G401 (cell line): ENCODE measurements at regions not wholly inside any gene's neighbourhood (a gene's known extent, or its start where the extent isn't known, plus 50 kb on each side); places are given as distances from the start of the nearest gene placed in this dataset.

ENCODE experiments used
- DNase-seq: peaks from one replicate; pipeline ENCODE4 v3.0.0-alpha.2; 2015; ENCODE audit warnings: low spot score
- in situ Hi-C: cut with HindIII; loops from 2 replicates; pipeline ENCODE4 v1.10.0; 2016; ENCODE audit warnings: low sequenced_read_pairs, mixed read lengths

DNA sequence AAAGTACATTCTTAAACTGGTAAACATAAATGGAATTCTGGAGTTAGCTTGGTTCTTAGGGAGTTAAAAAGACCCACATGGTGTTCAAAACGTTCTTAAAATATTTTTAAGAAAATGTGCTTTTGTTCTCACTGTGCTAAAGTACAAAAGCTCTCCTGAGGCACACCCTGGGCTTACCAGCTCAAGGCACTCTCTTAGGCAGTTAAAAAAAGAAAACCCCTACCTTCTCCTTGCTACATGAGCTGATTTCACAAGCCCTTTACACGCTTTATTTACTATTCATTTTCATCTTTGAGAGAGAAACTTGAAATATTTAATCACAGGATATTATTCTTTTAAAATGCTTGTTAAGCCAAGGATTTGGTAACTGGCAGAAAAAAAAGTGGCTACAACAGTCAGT is 723.3 kb upstream of the GRAMD2B start:
- in situ Hi-C loops: no loop called here
- DNase-seq: no peak

DNA sequence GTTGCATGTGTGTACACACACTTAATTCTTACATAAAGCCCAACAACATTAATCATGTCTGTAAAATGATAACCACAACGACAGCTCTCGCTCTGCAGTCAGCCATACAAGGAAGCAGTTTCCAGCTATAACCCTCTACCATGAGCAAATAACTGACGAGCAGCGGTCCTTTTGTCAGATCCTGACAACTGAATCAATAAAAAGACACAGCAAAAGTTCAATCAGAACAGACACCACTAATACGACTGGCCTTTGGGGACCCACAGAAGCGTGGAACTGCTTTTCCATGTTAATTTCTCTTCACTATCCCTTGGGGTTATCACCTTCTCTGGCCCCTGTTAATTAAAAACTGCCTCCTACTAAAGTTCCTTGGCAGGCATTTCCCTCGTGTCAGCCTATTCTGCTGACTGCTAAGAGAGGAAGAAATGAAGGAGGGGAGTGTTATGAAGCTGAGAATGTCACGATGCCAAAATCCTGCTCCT is 722.8 kb upstream of the GRAMD2B start:
- in situ Hi-C loops: no loop called here
- no peak for DNase-seq

DNA sequence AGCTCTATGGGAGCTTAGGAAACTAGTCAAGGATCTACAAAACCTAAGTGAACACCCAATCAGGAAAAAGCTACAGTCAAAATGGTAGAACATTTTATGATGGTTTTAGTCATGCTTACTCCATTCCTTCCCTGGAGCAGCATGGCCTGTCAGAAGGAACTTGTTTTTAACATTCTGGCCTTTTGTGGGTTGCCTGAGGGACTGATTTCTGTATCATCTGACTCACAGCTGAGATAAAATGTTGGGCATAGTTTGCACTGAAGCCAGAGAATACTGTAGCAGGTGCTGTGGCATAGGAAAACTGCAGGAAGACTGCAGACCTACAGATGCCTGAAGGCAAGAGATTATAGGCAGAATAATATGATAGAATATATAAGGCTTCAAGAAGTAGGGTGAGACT is 719.6 kb upstream of the GRAMD2B start:
- in situ Hi-C loops: no loop called here
- DNase-seq: no peak

DNA sequence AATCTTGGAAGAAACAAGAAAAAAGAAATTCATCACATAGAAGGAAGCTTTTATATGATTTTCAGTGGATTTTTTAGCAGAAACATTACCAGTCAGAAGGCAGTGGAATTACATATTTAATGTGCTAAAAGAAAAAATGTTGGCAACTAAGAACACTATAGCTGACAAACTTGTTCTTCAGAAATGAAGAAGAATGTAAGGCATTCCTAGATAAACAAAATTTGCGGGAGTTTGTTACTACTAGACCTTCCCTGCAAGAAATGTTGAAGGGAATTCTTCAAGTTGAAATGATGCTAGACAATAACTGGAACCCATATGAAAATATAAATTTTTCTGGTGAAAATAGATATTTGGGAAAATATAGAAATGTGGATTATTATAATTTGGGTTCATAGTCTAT is 718.3 kb upstream of the GRAMD2B start:
- no peak for DNase-seq
- in situ Hi-C loops: no loop called here

DNA sequence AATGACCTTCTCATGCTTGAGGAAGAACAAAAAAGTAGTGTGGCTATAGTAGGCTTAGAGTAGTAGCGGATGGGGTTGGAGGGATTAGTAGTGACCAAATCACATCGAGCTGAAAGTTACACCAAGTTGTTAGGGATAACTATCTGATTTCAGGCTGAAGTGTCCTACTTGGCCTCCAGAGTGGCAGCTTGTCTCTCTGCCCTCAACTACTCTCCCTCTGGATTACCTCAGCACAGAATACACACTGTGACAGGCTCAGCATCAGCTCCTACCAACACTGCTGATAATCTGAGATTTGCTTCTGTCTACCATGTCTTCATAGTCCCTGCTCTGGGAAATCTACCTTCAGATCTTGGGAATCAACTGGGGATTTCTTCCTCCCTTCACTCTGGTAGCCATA is 714.6 kb upstream of the GRAMD2B start:
- in situ Hi-C loops: no loop called here
- DNase-seq: no peak

DNA sequence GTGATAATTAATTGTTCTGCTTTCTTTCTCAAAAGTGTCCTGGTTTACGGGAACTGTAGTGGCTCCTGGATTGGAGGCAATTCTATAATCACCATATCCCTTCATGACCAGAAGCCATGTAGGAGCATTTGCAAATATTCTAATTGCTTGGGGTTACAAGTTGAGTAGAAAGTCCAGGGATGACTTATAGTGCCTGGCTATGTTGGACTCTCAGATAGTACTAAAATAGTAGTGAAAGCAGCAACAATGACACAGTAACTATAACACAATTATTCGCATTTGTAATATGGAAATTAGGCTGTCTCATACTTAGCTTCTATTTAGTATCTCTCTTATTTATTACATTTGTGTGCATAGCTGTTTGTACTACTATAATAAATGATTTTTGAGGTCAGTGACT is 712.5 kb upstream of the GRAMD2B start:
- in situ Hi-C loops: no loop called here
- DNase-seq: no peak

DNA sequence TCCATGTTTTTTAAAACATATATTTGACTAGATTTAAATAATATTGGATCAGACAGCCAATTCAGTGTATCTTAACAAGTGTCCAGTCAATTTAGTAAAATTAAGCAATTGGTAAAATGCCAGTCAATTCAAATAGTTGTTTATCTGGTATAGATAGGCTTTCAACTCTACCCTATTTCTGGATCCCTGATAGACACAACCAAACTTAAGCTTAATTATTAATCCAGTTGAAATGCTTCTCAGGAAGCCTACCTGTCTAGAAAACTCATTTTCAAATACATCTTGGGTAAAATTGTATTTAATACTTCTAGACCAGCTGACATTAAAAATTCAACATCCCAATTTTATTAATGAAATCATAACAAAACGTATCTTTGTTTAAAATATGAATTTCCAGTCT is 710.8 kb upstream of the GRAMD2B start:
- in situ Hi-C loops: no loop called here
- DNase-seq: no peak

DNA sequence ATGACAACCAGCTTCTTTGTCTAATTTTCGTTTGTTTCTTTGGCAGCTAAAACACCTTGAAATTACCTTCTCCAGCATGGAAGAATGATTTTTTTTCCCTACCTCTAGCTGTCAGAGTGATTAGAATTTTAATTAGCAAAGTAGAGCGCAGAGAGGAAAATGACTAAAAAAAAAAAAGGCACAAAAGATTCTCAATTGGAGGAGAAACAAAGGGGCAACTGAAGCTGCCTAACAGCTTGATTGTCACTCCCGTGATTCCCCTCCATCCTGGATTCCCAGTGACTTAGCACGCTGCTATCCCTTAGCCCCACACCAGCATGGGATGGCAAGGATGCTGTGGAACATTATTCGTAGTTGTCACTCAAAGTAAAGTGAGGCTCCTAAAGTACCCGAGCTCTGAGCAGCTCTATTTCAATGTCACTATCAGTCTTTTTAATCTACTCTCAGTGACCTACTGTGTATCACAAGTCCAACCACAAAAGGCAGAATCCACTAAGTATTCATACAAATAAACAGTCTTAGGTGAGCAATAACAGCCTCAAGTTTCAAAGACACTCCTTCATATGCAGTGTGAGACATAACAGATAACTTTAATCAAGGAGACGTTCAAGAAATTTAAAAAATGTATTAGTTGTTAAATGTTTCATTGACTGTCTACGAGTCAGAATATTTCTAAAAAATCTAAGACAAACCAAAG is 710.0 kb upstream of the GRAMD2B start:
- in situ Hi-C loops: no loop called here
- DNase-seq: no peak

DNA sequence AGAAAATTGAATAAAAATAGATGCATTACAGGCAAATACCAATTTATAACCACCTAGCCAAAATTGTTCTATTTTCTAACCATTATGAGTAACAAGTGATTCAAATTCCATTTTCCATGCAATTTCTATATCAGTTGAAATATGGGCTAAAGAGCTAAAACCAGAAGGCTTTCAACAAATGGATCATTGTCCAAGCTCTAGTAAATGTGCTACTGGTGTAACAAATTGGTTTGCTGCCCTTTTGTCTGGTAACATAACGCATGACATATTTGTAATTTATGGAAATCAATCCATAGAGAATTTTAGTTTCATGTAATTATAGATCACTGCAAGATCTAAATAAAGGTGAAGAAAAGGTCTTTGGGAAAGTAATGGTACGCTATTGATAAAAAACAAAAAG is 708.0 kb upstream of the GRAMD2B start:
- in situ Hi-C loops: no loop called here
- no peak for DNase-seq

DNA sequence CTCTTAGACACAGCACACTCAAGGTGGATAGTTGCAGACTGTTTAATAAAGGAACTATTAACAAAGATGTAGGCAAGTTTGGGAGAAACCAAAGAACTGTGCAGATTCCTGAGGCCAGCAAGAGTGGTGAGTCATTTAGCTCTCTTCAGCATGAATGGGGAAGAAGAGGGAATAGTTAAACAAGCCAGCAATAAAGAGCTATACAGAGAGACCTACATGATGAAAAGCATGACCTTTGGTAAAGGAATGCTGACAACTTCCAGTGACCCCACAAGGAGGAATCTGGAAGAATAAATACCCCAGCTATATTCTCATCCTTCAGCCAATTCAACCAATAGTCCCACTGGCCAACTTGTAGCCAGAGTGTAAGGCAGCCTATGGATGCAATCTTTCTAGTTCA is 706.0 kb upstream of the GRAMD2B start:
- in situ Hi-C loops: no loop called here
- no peak for DNase-seq

DNA sequence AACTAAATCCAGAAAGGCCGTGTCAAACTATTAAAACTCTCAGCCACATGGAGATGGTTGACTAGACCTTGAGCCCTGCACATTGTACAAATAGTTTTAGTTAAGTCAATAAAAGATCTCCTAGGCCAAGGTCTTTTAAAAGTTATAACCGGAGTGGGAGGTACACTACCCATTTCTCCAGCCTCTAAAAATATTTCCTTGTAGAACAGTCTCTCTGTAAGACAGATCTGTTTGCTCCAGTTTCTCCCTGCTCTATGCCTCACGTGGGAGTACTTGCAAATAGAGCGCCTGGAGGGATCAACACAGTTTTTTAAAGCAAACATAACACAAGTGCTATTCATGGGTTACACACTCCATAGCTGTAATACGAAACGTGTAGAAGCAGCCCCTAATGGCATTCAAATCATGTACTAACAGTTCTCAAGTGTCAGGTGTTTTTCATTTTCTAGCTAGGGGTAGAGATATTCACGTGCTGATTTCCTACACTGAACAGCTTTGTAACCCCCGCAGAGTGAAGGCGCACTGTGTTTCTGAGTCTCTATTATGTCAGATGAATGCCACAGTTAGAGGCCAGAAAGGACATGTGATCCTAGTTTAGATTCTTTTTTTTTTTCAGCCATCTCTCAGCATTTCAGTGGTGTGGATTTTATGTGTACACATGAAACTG is 703.4 kb upstream of the GRAMD2B start:
- peak; percentile 28 for DNase-seq
- in situ Hi-C loops: no loop called here

DNA sequence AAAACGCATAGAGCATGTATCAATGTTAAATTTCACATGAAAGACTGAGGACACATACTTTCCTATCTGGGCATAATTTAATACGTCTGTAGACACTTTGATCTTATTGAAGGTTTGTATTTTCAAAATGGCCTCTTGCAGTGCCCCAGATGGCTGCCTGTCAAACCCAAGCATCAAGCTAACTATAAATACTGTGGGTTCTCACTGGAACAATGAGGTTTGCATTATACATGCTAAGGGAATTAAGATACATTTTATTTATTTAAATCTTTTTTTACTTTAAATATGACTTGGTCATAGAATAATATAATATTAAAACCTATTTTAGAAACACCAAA is 702.9 kb upstream of the GRAMD2B start:
- in situ Hi-C loops: no loop called here
- no peak for DNase-seq

DNA sequence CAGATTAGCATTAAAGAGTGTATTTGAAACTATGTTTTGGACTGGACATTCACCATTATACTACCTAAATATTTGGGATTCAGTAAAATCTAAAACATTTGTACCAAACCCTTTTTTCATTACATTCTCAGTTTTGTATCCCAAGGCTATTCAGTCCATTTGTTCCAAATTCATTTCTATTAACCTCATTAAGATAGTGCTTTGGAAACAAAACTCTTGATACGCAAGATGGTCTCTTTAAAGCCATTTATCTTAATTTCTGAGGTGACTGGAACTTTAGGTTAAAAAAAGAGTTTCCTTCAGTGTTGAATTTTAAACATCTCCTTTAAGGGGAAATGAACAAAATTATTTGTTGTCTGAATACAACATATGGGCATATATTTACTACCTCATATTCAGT is 702.5 kb upstream of the GRAMD2B start:
- in situ Hi-C loops: no loop called here
- DNase-seq: no peak

DNA sequence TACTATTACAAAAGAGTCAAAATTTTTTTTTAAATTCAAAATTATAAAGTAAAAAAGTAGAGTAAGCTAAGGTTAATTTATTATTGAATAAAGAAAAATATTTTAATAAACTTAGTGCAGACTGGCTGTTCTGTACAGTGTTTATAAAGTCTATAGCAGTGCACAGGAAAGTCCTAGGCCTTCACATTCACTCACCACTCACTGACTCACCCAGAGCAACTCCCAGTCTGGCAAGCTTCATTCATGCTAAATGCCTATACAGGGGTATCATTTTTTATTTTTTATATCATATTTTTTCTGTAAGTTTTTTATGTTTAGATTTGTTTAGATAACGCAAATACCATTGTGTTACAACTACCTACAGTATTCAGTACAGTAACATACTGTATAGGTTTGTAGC is 700.7 kb upstream of the GRAMD2B start:
- in situ Hi-C loops: no loop called here
- no peak for DNase-seq

DNA sequence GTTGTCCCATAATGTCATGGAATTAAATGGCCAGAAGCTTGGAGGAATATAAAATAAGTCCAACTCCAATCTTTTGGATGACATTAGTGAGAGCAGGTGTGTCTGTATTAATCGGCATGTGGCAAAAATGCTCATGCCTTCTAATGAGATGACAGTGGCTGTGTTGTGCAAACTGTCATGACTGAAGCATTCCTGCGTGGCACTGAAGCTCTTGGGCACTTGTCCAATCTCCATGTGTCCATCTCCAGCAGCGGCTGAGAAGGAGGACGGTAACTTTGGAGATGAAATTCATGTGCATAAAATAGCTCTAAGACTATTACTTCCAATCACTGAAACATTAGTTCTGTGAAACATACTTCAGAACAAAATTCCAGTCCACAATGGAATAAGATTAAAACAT is 697.5 kb upstream of the GRAMD2B start:
- DNase-seq: peak; percentile 66
- in situ Hi-C loops: no loop called here

DNA sequence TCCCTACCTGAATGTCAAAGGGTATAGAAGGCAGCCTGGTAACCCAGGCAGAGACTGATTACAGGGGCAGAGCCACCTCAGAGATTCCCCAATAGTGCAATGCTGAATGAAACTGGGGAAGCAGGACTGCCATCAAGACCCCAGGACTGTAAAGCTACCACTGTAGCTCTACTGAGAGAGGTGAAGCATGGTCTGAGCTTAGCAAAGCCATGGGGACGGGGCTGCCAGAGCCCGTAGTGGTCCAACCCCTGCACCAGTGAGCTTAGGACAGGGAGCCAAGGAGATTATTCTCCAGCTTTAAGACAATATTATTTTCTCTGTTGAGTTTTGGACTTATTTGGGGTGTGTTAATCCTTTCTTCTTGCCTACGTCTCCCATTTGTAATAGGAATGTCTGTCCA is 679.3 kb upstream of the GRAMD2B start:
- DNase-seq: no peak
- in situ Hi-C loops: no loop called here

DNA sequence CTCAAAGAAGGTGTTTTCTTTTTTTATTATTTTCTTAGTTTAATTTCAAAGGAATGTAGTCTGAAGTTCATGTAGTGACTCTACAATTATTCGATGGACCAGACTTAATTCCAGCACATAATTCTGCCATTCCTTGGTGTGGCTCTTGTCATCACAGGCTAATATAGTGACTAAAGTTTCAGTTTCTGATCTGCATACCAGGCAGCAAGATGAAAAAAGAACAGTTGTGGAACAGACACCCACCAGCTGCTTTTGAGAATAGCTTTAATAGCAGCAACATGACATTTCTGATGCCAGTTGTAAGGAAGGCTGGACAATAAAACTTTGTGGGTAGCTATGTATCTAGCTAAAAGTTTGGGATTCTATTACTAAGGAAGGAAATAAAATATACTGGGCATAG is 676.3 kb upstream of the GRAMD2B start:
- in situ Hi-C loops: no loop called here

DNA sequence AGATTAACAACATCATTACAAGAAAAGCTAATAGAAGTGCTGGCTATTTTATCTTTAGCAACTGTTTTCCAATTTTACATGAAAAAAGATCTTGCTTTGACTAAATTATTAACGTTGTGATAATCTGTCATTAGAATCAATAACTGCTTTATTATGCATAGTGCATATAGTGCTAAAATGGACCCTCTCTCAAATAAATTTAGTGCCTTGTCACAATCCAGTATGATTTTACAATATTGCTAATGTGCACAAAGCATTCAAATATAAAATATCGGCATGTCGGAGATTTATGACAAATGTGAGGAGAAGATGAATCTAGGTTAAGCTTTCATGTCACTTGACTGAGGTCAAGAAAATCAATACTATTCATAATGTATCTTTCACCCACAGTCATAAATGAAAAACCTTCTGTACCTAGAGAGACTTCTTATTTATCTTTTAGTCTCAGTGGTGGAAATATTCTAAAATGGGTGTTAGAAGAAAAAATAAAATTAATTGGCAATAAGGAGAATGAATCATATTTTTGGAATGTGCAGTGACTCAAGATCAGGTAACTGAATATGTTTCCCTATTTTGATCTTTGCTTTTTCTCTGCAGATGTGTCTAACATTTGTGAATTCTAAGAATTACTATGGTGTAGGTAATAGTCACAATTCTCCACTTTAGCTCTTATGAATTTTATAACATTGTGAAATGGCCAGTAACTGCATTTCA is 672.9 kb upstream of the GRAMD2B start:
- in situ Hi-C loops: no loop called here
- DNase-seq: no peak

More for the DNA sequence above, 676.3 kb upstream of the GRAMD2B start:
- DNase-seq: no peak

DNA sequence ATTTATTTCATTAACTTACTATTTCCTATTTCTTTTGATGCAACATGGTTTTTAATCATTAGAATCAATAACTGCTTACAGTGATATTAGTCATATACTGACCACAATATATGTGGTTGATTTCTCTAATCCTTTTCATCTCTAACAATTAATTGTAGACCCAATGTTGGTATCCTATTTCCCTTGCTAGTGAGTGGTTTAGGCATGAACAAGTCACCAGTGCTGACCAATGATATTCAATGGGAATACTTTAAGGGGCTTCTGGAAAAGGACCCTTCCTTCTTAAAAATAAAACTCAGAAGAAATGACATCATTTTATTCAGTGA is 672.4 kb upstream of the GRAMD2B start:
- in situ Hi-C loops: no loop called here
- no peak for DNase-seq

DNA sequence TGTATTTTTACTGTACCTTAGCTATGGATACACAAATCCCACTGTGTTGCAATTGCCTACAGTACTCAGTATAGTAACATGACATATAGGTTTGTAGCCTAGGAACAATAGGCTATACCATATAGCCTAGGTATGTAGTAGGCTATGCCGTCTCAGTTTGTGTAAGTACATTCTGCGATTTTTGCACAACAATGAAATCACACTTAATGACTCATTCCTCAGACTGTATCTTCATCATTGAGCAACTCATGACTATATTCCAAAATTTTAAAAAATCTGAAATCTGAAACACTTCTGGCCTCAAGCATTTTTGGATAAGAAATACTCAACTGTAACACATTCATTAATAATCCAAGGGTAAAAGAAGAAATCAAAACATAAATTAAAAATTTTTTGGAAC is 666.8 kb upstream of the GRAMD2B start:
- in situ Hi-C loops: no loop called here
- DNase-seq: no peak

DNA sequence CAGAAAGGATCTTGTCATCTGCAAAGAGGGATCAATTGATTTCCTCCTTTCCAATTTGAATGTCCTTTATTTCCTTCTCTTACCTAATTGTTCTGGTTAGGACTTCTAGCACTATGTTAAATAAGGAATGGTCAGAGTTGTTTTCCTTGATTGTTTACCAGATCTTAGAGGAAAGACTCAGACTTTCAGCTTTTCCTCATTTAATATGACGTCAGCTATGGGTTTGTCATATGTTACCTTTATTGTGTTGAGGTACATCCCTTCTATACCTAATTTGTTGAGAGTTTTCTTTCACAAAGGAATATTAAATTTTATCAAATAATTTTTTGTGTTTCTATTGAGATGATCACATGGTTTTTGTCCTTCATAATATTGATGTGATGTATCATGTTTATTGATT is 656.5 kb upstream of the GRAMD2B start:
- in situ Hi-C loops: no loop called here
- DNase-seq: no peak
